GM19395 (cell line): ENCODE measurements at regions not wholly inside any gene's neighbourhood (a gene's known extent, or its start where the extent isn't known, plus 50 kb on each side); places are given as distances from the start of the nearest gene placed in this dataset.

Experiments
- ATAC-seq: cut with Tn5 transposase; IDR thresholded peaks from one replicate; pipeline ENCODE4 v1.9.1; 2021; ENCODE audit warnings: mild to moderate bottlenecking, moderate library complexity; ENCODE audit not compliant: unreplicated experiment

- ATAC-seq, result no peak
Observed at GRCh38 chr6:147621263-147621662, 112.8 kb downstream of the SAMD5 start.

- ATAC-seq, result no peak
Observed at GRCh38 chr6:147621961-147622360, 113.5 kb downstream of the SAMD5 start.

- ATAC-seq, result no peak
Observed at GRCh38 chr6:147624946-147625515, 116.5 kb downstream of the SAMD5 start.

GRCh38 chr6:147625946-147626345, 117.5 kb downstream of the SAMD5 start:
- ATAC-seq, result no peak

- no peak for ATAC-seq
Observed at GRCh38 chr6:147627411-147627810, 118.9 kb downstream of the SAMD5 start.

GRCh38 chr6:147633191-147633590, 124.7 kb downstream of the SAMD5 start:
- ATAC-seq, result no peak

- no peak for ATAC-seq
Observed at GRCh38 chr6:147637620-147638195, 129.2 kb downstream of the SAMD5 start.

- ATAC-seq, result no peak
Observed at GRCh38 chr6:147639279-147639678, 130.8 kb downstream of the SAMD5 start.

GRCh38 chr6:147640606-147641005, 132.1 kb downstream of the SAMD5 start:
- no peak for ATAC-seq

GRCh38 chr6:147641511-147641910, 133.0 kb downstream of the SAMD5 start:
- no peak for ATAC-seq

GRCh38 chr6:147642458-147642857, 134.0 kb downstream of the SAMD5 start:
- ATAC-seq, result no peak

- no peak for ATAC-seq
Observed at GRCh38 chr6:147643341-147644200, 135.1 kb downstream of the SAMD5 start.

- no peak for ATAC-seq
Observed at GRCh38 chr6:147648916-147649315, 140.4 kb downstream of the SAMD5 start.

GRCh38 chr6:147651249-147652063, 143.0 kb downstream of the SAMD5 start:
- no peak for ATAC-seq

- ATAC-seq, result no peak
Observed at GRCh38 chr6:147653631-147654030, 145.1 kb downstream of the SAMD5 start.

- no peak for ATAC-seq
Observed at GRCh38 chr6:147654103-147654845, 145.8 kb downstream of the SAMD5 start.

- no peak for ATAC-seq
Observed at GRCh38 chr6:147660334-147661311, 152.1 kb downstream of the SAMD5 start.

GRCh38 chr6:147662646-147663045, 154.2 kb downstream of the SAMD5 start:
- no peak for ATAC-seq

GRCh38 chr6:147664092-147664491, 155.6 kb downstream of the SAMD5 start:
- ATAC-seq, result no peak
